Tibial nerve (tissue), 3 donors: ENCODE measurements at regions not wholly inside any gene's neighbourhood (a gene's known extent, or its start where the extent isn't known, plus 50 kb on each side); places are given as distances from the start of the nearest gene placed in this dataset.

Experiments
- POLR2A ChIP-seq, 2 donors: fragments of 450-650 bp; IDR thresholded peaks; one replicate each; pipeline ENCODE4 v1.6.1; 2017; ENCODE audit warnings: antibody characterized with exemption in 2 of 2, mild to moderate bottlenecking in 2 of 2, moderate library complexity in 2 of 2
- TF ChIP-seq, protein P1 (sequence below), 5 experiments: fragments of 200-600 bp in 3 of 5; fragments of 450-650 bp in 2 of 5; sonication (generic) in 3 of 5; IDR thresholded peaks; one replicate each; pipeline ENCODE4 v1.5.1; 2016 to 2019; ENCODE audit warnings: antibody characterized with exemption in 5 of 5, mild to moderate bottlenecking in 3 of 5, moderate library complexity in 2 of 5

DNA sequence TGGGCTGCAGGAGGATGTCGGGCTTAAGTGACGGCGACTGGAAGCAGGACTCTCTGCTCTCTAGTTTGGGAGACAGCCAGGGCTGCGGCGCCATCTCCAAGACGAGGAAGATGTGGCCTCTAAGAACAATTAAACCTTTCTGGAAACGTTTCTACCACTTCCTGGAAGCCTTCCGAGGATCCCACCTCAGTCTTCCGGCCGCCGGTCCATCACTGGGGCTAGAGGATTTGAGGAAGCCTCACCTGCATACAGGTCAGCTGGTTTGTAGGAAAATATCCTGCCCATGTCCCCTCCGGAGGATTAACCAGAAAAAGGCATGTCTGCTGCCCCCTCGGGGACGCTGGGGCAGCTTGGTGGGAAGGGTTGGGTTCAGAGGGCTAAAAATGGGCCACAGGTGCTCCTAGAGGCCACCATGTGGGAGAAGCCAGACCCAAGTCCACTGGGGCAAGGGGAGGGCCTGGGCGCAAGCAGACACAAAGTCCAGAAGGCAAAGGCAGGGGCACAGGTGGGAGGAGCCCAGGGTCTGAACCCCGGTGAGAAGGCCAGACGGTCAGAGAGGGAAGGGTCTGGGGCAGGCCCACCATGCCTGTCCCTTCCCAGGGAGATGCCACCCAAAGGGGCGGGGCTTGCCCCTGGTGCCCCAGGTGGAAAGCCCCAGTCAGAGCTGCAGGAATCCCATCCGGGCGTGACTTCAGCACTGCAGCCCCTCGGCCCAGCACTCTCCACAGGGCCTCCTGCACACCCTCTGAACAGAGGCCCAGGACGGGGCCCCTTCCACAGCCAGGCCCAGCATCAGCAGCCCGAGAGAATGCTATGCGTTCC, 82.2 kb upstream of the ID2 start:
- TF ChIP-seq POLR2A (IDR thresholded peaks at IDR 0.05) = no peak
- TF ChIP-seq, protein P1, sequence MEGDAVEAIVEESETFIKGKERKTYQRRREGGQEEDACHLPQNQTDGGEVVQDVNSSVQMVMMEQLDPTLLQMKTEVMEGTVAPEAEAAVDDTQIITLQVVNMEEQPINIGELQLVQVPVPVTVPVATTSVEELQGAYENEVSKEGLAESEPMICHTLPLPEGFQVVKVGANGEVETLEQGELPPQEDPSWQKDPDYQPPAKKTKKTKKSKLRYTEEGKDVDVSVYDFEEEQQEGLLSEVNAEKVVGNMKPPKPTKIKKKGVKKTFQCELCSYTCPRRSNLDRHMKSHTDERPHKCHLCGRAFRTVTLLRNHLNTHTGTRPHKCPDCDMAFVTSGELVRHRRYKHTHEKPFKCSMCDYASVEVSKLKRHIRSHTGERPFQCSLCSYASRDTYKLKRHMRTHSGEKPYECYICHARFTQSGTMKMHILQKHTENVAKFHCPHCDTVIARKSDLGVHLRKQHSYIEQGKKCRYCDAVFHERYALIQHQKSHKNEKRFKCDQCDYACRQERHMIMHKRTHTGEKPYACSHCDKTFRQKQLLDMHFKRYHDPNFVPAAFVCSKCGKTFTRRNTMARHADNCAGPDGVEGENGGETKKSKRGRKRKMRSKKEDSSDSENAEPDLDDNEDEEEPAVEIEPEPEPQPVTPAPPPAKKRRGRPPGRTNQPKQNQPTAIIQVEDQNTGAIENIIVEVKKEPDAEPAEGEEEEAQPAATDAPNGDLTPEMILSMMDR (IDR thresholded peaks at IDR 0.05) = no peak
